Esophagus muscularis mucosa (tissue), 3 donors: ENCODE measurements at regions not wholly inside any gene's neighbourhood (a gene's known extent, or its start where the extent isn't known, plus 50 kb on each side); places are given as distances from the start of the nearest gene placed in this dataset.

ENCODE experiments used
- CTCF ChIP-seq, 3 experiments: fragments of 200-600 bp in 2 of 3; fragments of 450-650 bp in 1 of 3; sonication (generic) in 2 of 3; IDR thresholded peaks; one replicate each; pipeline ENCODE4 v1.5.1; 2017 to 2019; ENCODE audit warnings: antibody characterized with exemption in 3 of 3, mild to moderate bottlenecking in 2 of 3, moderate library complexity in 1 of 3
- POLR2AphosphoS5 ChIP-seq, 2 donors: sonication (generic); formaldehyde crosslinking; IDR thresholded peaks; one replicate each; pipeline ENCODE4 v1.6.1; 2017; ENCODE audit warnings: antibody characterized with exemption in 2 of 2

- TF ChIP-seq CTCF (IDR thresholded peaks at IDR 0.05) (no peak), POLR2AphosphoS5 (IDR thresholded peaks at IDR 0.05) (no peak)
These were observed 103.8 kb upstream of the PARD3 start for GRCh38 chr10:34918776-34919315.
